ENCODE measurements at regions not wholly inside any gene's neighbourhood (a gene's known extent, or its start where the extent isn't known, plus 50 kb on each side); places are given as distances from the start of the nearest gene placed in this dataset.

- no peak for DNase-seq
Measured at GRCh38 chr10:75294031-75294437, 58.3 kb upstream of the COMTD1 start.

DNA sequence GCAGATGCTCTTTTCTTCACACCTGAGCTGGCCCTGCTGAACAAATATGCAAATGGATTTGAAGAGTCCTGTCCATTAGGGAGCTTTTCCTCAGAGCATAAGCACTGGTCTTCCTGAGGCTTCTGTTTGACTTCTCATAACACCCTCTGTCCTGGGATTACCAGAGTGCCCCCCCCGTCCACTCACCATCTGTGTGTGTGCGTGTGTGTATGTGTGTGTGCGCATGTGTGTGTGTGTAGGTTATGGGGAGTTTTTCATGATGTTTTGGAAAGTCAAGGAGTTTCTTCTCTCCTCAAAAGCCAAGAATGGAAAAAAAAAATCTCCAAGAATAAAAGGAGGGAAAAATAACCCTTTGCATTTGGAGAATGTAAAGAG lies 57.7 kb upstream of the COMTD1 start:
- DNase-seq = no peak

GRCh38 chr10:75292794-75293445 lies 57.2 kb upstream of the COMTD1 start:
- no peak for DNase-seq

- DNase-seq = no peak
Measured at GRCh38 chr10:75291805-75292204, 56.0 kb upstream of the COMTD1 start.

GRCh38 chr10:75288140-75288711 lies 52.5 kb upstream of the COMTD1 start:
- DNase-seq = no peak

- no peak for DNase-seq
Measured at GRCh38 chr10:75287697-75288096, 51.9 kb upstream of the COMTD1 start.

DNA sequence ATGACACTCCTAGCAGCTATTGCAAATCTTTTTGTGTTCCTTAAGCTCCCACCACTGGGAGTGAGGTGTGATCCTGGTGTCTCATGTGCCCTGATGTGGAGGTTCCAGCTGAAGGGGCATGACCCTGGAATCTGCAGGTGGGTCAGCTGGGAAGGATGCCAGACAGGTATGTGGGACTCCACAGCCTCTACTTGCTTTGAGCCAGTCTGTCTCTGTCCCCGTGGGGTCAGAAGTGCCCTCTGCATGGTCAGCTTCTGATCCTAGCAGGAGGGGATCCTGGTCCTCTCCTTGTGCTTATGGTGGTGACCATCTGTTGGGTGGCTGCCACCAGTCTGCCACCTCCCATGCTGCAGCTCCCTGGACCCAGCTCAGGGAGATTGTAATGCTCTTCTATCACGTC lies 51.1 kb upstream of the COMTD1 start:
- no peak for DNase-seq

Data from DMS 273 treated with DMSO at 0.1 percent for 48 hours (cell line).